Stimulated activated CD8-positive, alpha-beta memory T cell treated with anti-CD3 and anti-CD28 coated beads, Interleukin-15, amount 100 ng/mL, for 48 hours (primary cell): ENCODE measurements at regions not wholly inside any gene's neighbourhood (a gene's known extent, or its start where the extent isn't known, plus 50 kb on each side); places are given as distances from the start of the nearest gene placed in this dataset.
A peak's percentile ranks its signal among the peaks of the same experiment; 100 is the strongest.
"Not testable (repeated sequence)": the region's sequence is repeated elsewhere in the genome, so short reads cannot be mapped to it uniquely, and the experiment has no call there.

Experiments used
- DNase-seq, 2 donors: peaks; one replicate each; pipeline ENCODE4 v3.0.0-alpha.2; 2020; ENCODE audit warnings: low read depth in 2 of 2

GRCh38 chr16:48054881-48055601, 100.8 kb downstream of the ABCC12 start:
- peak; percentile 2 to 11 for DNase-seq

DNA sequence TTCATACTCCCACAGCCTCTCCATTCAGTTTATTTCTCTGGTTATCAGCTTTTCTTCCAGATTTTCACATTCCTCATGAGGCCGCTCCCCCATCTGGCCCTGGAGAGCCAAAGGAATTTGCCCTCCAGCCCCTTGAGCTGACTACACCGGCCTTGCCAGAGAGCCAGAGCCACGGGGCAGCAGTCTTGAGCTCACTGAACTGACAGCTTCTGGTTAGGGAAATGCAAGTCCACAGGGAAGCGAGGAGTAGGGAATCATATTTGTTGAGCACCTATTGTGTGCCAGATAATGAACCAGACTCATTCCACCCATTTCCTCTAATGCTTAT, 102.4 kb downstream of the ABCC12 start:
- no peak for DNase-seq

GRCh38 chr16:48052731-48053417, 102.9 kb downstream of the ABCC12 start:
- no peak for DNase-seq

DNA sequence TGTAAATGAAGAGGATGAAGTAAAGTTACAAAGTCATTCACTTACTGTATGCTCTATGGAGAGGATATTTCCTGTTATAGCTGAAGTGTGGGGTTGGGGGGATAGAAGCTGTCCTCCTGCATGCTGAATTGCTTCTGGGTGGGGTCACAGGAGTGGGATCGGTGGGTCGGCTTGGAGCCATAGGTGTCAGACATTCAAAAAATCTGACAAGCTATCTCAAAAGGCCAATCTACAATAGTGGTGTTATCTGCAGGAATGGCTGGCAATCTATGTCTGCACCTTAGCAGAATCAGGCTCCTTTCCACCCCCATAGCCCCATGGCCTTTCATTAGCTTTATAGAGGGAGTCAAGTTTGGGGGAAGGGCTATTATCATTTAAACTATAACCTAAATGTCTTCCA, 104.9 kb downstream of the ABCC12 start:
- no peak for DNase-seq

GRCh38 chr16:48049847-48050246, 105.9 kb downstream of the ABCC12 start:
- no peak for DNase-seq

DNA sequence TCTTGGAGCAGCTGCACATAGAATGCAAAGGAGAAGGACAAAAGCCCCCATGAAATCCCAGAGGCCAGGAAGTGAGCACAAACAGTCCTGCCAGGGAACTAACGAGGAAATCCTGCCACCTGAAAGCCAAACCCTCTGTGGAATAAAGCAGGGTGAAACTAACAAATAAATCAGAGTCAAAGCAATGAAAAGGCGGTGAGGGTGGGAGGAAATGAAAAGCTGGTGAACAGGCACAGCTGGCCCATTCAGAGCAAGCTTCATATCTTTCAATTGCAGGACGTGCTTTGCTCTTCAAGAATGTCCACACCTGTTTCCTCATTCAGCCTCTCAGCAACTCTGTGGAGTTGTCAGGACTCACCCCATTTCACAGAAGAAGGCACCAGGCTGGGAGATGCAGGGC, 108.1 kb downstream of the ABCC12 start:
- DNase-seq, result no peak

DNA sequence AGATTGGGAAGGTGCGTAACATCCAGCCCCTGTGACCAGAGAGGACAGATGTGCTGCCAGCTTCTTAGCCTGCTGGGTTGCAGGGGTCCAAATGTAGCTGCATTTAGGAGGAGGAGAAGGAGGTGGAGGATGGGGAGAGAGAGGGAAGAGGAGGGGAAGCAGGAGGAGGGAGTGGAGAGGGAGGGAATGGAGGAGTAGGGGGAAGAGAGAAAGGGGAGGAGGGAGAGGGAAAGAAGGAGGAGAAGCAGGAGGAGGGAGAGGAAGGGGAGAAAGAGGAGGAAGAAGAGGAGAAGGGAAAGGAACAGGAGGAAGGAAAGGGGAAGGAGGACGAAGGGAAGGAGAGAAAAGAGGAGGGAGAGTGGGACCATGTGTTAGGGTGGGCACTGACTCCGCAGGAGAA, 108.6 kb downstream of the ABCC12 start:
- no peak for DNase-seq

DNA sequence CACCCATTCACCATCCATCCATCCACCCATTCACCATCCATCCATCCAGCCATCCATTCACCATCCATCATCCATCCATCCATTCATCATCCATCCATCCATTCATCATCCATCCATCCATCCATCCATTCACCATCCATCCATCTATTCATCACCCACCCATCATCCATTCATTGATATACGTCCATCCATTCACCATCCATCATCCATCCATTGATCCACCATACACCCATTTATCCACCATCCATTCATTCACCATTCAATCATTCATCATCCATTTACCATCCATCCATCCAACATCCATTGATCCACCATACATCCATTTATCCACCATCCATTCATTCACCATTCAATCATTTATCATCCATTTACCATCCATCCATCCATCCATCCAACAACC, 111.7 kb downstream of the ABCC12 start:
- DNase-seq, result no peak

DNA sequence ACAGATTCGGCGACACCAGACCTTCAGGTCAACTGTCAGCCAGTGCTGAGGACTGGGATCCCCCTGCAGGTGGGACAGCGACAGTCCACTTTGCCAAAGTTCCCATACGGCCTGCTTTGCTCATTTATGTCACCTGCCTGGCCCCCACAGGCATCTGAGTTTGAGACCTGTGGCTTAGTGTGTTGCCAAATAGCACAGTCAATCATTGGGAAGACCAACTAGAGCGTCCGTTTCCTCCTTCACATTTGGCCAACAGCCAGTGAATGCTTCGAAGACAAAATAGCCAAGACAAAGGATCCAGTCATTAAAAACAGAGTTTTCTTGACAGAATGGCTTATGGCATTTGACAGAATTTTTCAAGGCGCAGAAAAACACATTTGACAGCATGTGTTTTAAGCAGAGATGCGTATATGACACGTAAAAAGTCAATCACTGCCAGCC, 113.8 kb downstream of the ABCC12 start:
- no peak for DNase-seq

GRCh38 chr16:48035142-48035541, 120.7 kb downstream of the ABCC12 start:
- DNase-seq, result no peak

- no peak for DNase-seq
Observed at GRCh38 chr16:48030926-48031325, 124.9 kb downstream of the ABCC12 start.

DNA sequence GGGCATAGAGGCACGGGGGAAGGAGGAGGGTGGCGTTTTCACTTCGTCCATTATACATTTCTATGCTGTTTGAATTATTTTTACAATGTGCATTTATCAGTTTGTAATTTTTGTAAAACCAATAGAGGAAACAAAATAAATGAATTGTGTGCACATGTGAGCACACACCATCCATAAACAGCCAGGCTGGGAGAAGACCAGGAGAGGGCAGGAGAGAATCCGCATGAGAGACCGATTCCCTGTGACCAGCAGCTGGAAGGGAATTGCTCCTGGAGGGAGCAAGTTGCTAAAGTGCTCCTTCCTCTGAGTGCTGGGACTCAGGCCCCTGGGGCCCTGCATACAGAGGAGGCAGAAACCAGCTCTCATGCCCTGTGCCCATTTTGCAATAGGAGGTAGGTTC, 126.0 kb downstream of the ABCC12 start:
- DNase-seq, result no peak

DNA sequence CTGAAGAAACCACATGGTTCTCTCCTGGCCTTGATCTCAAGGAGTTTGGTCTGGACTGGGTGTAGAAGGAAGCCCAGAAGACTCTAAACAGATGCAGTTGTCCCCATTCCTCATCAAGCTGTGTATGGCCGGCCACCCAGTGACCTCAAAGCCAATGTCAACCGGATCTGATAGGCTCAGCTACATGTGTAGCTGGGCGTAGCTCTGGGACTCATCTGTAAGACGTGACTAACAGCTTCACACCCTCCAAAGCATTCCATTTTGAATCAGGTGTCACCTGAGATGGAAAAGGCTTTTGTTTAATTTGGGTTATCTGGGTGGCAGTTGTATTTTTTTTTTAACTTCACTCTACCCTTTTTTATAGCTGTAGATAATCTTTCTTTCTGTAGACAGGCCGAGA, 130.4 kb downstream of the ABCC12 start:
- no peak for DNase-seq

DNA sequence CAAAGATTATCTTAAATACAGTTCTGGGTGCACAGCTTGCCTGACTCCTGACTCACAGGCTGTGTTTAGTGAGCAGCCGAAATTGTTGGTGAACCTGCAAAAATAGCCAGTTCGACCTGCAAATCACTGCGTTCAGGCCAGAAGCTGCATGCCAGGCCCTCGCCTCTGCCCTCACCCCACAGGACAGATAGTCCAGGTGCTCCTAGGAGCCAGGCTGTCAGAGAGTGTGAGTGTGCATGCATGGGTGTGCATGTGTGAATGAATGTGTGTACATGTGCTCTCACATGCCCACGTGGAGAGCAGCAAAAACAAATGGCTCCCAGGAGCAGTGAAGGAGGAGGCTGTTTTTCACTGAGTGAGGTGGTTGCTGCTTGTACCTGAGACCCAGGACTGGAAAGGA, 131.8 kb downstream of the ABCC12 start:
- no peak for DNase-seq

DNA sequence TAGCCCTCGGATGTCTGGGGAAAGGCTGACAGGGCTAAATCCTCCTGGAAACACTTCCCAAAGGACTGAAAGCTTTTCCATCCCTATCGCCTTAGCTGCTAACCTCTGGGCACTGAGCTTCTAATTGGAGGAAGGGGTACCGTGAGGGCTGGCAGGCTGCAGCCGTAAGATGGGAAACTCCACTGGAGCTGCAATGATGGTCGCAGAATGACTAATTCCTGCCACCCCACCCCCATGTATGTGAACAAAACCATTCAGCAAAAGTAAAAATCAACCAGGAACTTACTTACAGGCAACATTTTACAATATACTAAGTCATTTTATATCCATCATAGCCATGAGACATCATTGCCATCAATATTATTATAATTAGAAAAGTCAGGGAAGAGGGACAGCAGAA, 133.3 kb downstream of the ABCC12 start:
- DNase-seq, result no peak

- DNase-seq, result not testable (repeated sequence)
Observed at GRCh38 chr16:48020617-48021016, 135.2 kb downstream of the ABCC12 start.

GRCh38 chr16:48014349-48015135, 141.3 kb downstream of the ABCC12 start:
- DNase-seq, result no peak

DNA sequence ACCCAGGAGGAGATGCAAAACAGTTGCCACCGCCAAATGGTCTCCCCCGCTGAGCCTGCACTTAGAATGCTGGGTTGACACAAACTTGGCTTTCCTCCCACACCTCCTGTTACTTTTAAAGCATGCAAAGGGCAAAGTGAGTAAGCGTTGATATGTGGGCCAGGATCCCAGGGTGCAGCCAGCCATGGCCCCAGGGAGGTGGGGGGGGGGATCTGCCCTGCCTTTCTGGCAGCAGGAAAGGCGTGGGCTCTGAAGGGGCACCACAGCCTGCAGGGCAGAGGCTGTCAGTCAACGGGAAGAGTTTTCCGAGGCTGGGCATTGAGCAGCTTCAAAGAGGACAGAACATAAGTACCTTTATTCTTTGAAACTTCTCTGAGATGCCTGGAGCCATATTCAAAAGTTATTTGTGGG, 142.3 kb downstream of the ABCC12 start:
- no peak for DNase-seq

DNA sequence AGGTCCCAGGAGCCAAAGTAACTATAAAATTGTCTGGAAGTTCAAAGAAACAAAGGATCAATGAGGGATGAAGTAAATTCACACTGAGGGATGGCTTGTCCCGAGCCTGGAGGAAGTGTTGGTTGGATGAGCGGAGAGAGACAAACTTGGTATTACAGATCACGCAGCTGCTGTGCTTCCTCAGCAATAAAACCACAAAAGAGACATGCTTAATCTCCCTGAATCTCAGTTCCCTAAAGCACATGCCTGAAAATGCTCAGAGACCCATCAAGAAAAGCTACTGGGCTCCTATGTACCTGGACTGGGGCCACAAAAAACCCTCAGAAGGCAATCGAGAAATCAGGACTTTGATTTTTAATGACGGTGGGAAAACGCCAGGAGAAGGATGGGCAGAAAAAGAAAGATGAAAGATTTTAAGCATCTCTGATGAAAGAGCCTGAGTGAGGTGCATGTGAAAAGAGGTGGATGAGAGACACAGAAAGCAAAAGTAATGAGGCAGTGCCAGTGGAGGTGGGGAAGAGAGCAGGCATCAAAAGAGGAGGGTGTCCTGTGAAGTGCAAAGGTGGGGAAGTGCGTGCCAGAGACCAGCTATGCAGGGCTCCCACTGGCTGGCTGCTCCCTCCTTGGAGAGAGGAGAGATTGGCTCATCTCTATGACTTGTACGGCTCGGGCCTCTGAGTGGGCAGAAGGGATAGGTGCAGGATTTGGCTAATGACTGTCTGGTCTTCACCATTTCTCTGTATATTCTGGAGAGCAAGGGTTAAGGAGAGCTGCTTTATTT, 143.7 kb downstream of the ABCC12 start:
- DNase-seq, result no peak

DNA sequence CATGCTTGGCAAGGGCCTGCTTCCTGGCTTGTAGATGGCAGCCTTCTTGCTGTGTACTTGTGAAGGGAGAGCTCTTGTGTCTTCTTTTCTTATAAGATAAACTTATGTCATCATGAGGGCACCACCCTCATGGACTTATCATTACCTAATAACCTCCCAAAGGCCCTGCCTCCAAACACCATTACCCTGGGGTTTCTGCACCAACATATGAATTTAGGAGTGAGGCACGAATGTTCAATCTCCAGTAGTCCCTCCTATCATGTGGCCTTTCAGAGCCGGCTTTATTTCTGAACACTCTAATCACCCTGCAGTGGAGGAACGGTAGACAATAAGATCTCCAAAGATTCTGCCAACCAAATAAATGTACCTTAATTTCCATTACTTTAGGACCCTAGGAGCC, 144.3 kb downstream of the ABCC12 start:
- no peak for DNase-seq

- DNase-seq, result no peak
Observed at GRCh38 chr16:48008011-48008525, 147.7 kb downstream of the ABCC12 start.

DNA sequence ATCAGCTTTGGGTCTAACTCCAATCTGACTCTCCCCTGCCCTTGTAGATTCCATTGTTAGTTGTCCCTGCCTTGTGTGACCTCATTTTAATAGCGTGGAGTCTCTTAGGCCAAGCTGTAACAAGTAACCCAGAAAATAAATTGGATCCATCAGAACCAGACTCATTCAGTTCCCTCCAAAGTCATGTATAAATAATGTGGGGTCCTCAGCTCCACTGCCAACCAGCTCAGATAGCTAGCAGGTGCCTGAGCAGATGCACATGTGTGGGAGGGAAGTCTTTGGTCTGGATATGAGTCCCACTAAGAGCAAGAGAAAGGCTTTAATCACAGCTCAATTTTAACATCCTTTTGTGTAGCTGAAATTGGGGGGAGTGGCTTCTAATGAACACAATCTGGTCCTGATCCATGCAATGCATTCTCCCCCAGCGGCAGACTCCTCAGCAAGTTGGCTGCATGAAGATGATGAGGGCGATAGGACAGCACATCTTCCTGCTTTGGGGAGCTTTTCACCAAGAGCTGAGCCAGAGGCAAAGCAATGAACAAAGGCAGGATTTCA, 151.6 kb downstream of the ABCC12 start:
- no peak for DNase-seq
